Jurkat, Clone E6-1 (cell line): ENCODE measurements at regions not wholly inside any gene's neighbourhood (a gene's known extent, or its start where the extent isn't known, plus 50 kb on each side); places are given as distances from the start of the nearest gene placed in this dataset.

Experiments used
- DNase-seq: peaks from one replicate; pipeline ENCODE4 v3.0.0-alpha.2; 2011; ENCODE audit warnings: low read depth, low spot score
- H3K4me3 ChIP-seq: 2 replicates; pipeline ENCODE4 v1.5.1; 2011; ENCODE audit warnings: mild to moderate bottlenecking, low read length, control low read depth, moderate library complexity

GRCh38 chr6:2480267-2480966, 235.0 kb upstream of the GMDS start:
- DNase-seq, result no peak
- no peak overlapping the region for H3K4me3 ChIP-seq

GRCh38 chr6:2478200-2478599, 232.8 kb upstream of the GMDS start:
- no peak for DNase-seq

GRCh38 chr6:2477666-2478065, 232.3 kb upstream of the GMDS start:
- H3K4me3 ChIP-seq, result no peak overlapping the region
- DNase-seq, result no peak

More at GRCh38 chr6:2478200-2478599, 232.8 kb upstream of the GMDS start:
- H3K4me3 ChIP-seq, result no peak overlapping the region

GRCh38 chr6:2477250-2477649, 231.8 kb upstream of the GMDS start:
- no peak for DNase-seq
- no peak overlapping the region for H3K4me3 ChIP-seq

GRCh38 chr6:2476376-2476775, 231.0 kb upstream of the GMDS start:
- no peak for DNase-seq
- no peak overlapping the region for H3K4me3 ChIP-seq

GRCh38 chr6:2471472-2471871, 226.1 kb upstream of the GMDS start:
- H3K4me3 ChIP-seq, result no peak overlapping the region
- DNase-seq, result no peak

GRCh38 chr6:2469428-2469827, 224.0 kb upstream of the GMDS start:
- no peak for DNase-seq
- H3K4me3 ChIP-seq, result no peak overlapping the region

GRCh38 chr6:2468601-2468955, 223.2 kb upstream of the GMDS start:
- no peak for DNase-seq
- H3K4me3 ChIP-seq, result no peak overlapping the region

GRCh38 chr6:2467929-2468600, 222.7 kb upstream of the GMDS start:
- no peak overlapping the region for H3K4me3 ChIP-seq
- no peak for DNase-seq

- no peak overlapping the region for H3K4me3 ChIP-seq
- DNase-seq, result no peak
Measured at GRCh38 chr6:2465336-2465735, 219.9 kb upstream of the GMDS start.

GRCh38 chr6:2464641-2465040, 219.2 kb upstream of the GMDS start:
- H3K4me3 ChIP-seq, result no peak overlapping the region
- no peak for DNase-seq

- no peak for DNase-seq
- H3K4me3 ChIP-seq, result no peak overlapping the region
Measured at GRCh38 chr6:2462831-2463230, 217.4 kb upstream of the GMDS start.

GRCh38 chr6:2460216-2460745, 214.9 kb upstream of the GMDS start:
- no peak overlapping the region for H3K4me3 ChIP-seq
- no peak for DNase-seq

- no peak overlapping the region for H3K4me3 ChIP-seq
- no peak for DNase-seq
Measured at GRCh38 chr6:2454180-2454579, 208.8 kb upstream of the GMDS start.

GRCh38 chr6:2450546-2450945, 205.1 kb upstream of the GMDS start:
- H3K4me3 ChIP-seq, result no peak overlapping the region
- DNase-seq, result peak; percentile 35

GRCh38 chr6:2449572-2449940, 204.2 kb upstream of the GMDS start:
- H3K4me3 ChIP-seq, result no peak overlapping the region
- no peak for DNase-seq

- peak; percentile 11 for DNase-seq
- no peak overlapping the region for H3K4me3 ChIP-seq
Measured at GRCh38 chr6:2448826-2449571, 203.6 kb upstream of the GMDS start.

GRCh38 chr6:2447931-2448330, 202.5 kb upstream of the GMDS start:
- H3K4me3 ChIP-seq, result no peak overlapping the region
- no peak for DNase-seq

- no peak overlapping the region for H3K4me3 ChIP-seq
- DNase-seq, result no peak
Measured at GRCh38 chr6:2447318-2447920, 202.0 kb upstream of the GMDS start.
